Testis (tissue), 2 donors: ENCODE measurements at regions not wholly inside any gene's neighbourhood (a gene's known extent, or its start where the extent isn't known, plus 50 kb on each side); places are given as distances from the start of the nearest gene placed in this dataset.

Experiments
- CTCF ChIP-seq, 3 experiments: fragments of 450-650 bp in 2 of 3; fragments of 200-600 bp in 1 of 3; sonication (generic) in 1 of 3; IDR thresholded peaks; one replicate each; pipeline ENCODE4 v1.5.1; 2016 to 2019; ENCODE audit warnings: antibody characterized with exemption in 3 of 3, mild to moderate bottlenecking in 2 of 3, moderate library complexity in 1 of 3
- POLR2A ChIP-seq: fragments of 450-650 bp; IDR thresholded peaks from one replicate; pipeline ENCODE4 v1.6.1; 2017; ENCODE audit warnings: antibody characterized with exemption, mild to moderate bottlenecking, moderate library complexity

GRCh38 chr2:49404108-49404507 lies 249.8 kb upstream of the FSHR start:
- no peak for TF ChIP-seq CTCF (IDR thresholded peaks at IDR 0.05)
- no peak for TF ChIP-seq POLR2A
